ENCODE measurements at regions not wholly inside any gene's neighbourhood (a gene's known extent, or its start where the extent isn't known, plus 50 kb on each side); places are given as distances from the start of the nearest gene placed in this dataset.

DNA sequence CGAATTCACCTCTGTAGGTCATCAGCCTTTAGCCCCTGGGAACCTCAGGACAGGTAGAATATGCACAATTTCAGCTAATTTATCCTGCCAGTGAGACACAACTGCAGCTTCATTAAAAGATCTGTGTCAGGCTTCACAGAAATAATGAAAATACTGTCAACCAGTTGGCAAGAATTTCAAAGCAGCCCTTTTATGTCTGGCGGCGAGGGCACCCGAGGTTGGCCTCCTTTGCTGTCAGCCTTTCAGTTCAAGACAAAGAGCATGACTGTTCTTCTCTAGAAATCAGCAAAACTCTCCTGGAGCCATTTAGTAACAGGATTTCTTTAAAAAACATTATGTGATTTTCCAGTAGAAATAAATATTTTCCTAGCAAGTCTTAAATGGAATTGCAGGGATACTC, 75.9 kb downstream of the BBS10 start:
- Histone ChIP-seq H3K9ac (ENCODE audit: low read length) (no peak overlapping the region), H3K4me1 (ENCODE audit: control insufficient read depth, insufficient read depth, low read length) (peaks cover 39% of the 10 kb centered on the region), H3K4me3 (ENCODE audit: low read length) (no peak overlapping the region), H3K27me3 (replicated peaks; ENCODE audit: control insufficient read depth, insufficient read depth, low read length) (no peaks in the 10 kb centered on the region), H3K36me3 (ENCODE audit: control insufficient read depth, insufficient read depth, low read length, severe bottlenecking) (no peaks in the 10 kb centered on the region), H3K9me3 (ENCODE audit: control insufficient read depth, low read length) (no peaks in the 10 kb centered on the region)
- DNase-seq (ENCODE audit: low read depth), result no peak

DNA sequence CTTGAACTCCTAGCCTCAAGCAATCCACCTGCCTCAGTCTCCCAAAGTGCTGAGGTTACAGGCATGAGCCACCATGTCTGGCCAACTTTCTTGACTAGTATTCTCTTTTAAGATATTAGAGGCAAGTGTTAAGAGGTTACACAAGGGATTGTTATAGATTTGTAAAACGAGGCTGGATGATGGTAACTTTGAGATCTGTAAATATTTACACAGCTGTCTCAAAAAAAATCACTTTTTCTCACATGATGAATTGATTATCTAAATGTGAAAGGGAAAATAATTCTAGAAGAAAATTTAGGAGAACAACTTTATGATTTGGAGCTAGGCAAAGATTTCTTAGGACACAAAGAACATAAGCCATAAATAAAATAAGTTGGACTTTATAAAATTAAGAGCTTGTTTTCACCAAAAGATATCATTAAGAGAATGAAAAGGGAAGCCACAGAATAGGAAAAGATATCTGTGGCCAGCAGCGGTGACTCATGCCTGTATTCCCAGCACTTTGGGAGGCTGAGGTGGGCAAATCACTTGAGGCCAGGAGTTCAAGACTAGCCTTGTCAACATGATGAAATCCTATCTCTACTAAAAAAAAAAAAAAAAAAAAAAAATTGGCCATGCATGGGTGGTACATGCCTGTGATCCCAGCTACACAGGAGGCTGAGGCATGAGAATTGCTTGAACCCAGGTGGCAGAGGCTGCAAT, 77.4 kb downstream of the BBS10 start:
- Histone ChIP-seq H3K36me3 (ENCODE audit: control insufficient read depth, insufficient read depth, low read length, severe bottlenecking) (no peaks in the 10 kb centered on the region), H3K9me3 (ENCODE audit: control insufficient read depth, low read length) (no peaks in the 10 kb centered on the region), H3K4me1 (ENCODE audit: control insufficient read depth, insufficient read depth, low read length) (peaks cover 39% of the 10 kb centered on the region), H3K4me3 (ENCODE audit: low read length) (no peak overlapping the region), H3K9ac (ENCODE audit: low read length) (no peak overlapping the region), H3K27me3 (replicated peaks; ENCODE audit: control insufficient read depth, insufficient read depth, low read length) (no peaks in the 10 kb centered on the region)
- no peak for DNase-seq (ENCODE audit: low read depth)

DNA sequence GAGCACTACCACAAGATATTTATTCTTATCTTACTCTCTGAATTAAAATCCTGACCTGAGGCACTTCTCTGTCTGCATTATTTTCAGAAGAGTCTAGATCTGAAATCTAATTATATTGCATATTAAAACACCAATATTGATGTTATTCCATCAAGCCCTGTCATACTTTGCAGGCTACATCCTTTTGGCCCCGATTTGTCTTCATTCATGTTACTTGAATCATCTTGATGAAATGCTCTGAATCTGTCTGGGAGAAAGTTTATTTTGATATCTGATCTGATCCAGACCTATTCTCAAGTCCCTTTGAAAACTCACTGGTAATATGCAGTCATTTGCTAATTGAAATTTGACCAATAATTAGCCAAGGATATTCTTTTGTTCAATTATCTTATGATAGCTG, 79.9 kb downstream of the BBS10 start:
- no peaks in the 10 kb centered on the region for H3K36me3 ChIP-seq (ENCODE audit: control insufficient read depth, insufficient read depth, low read length, severe bottlenecking)
- no peaks in the 10 kb centered on the region for H3K27me3 ChIP-seq (replicated peaks; ENCODE audit: control insufficient read depth, insufficient read depth, low read length)
- H3K4me1 ChIP-seq (ENCODE audit: control insufficient read depth, insufficient read depth, low read length), result peaks cover 44% of the 10 kb centered on the region
- no peak overlapping the region for H3K4me3 ChIP-seq (ENCODE audit: low read length)
- no peaks in the 10 kb centered on the region for H3K9me3 ChIP-seq (ENCODE audit: control insufficient read depth, low read length)
- H3K9ac ChIP-seq (ENCODE audit: low read length), result no peak overlapping the region
- DNase-seq (ENCODE audit: low read depth), result peak; percentile 54

DNA sequence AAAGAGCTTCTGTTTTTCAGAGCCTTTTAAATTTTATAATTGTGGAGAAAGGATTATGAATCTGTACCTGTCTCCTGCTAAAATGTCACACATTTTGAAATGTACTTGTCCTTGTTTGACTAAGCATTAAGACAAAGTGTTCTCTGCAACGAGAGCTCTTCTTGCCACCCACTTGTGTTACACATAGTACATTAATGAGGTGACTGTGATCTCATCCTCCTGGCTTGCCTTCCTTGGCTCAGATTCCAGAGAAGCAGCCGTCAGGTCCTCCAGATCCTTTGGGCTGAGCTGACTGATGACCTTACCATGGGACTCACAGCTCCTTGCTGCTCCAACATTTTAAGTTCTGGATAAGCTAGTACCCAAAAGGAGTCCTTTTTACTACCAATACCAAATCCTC, 81.4 kb downstream of the BBS10 start:
- no peaks in the 10 kb centered on the region for H3K36me3 ChIP-seq (ENCODE audit: control insufficient read depth, insufficient read depth, low read length, severe bottlenecking)
- peaks cover 4% of the 10 kb centered on the region for H3K9me3 ChIP-seq (ENCODE audit: control insufficient read depth, low read length)
- peak overlapping the region; percentile 62 for H3K9ac ChIP-seq (ENCODE audit: low read length)
- DNase-seq (ENCODE audit: low read depth), result peak; percentile 73
- peaks cover 44% of the 10 kb centered on the region for H3K4me1 ChIP-seq (ENCODE audit: control insufficient read depth, insufficient read depth, low read length)
- no peaks in the 10 kb centered on the region for H3K27me3 ChIP-seq (replicated peaks; ENCODE audit: control insufficient read depth, insufficient read depth, low read length)
- peak overlapping the region; percentile 18 for H3K4me3 ChIP-seq (ENCODE audit: low read length)

DNA sequence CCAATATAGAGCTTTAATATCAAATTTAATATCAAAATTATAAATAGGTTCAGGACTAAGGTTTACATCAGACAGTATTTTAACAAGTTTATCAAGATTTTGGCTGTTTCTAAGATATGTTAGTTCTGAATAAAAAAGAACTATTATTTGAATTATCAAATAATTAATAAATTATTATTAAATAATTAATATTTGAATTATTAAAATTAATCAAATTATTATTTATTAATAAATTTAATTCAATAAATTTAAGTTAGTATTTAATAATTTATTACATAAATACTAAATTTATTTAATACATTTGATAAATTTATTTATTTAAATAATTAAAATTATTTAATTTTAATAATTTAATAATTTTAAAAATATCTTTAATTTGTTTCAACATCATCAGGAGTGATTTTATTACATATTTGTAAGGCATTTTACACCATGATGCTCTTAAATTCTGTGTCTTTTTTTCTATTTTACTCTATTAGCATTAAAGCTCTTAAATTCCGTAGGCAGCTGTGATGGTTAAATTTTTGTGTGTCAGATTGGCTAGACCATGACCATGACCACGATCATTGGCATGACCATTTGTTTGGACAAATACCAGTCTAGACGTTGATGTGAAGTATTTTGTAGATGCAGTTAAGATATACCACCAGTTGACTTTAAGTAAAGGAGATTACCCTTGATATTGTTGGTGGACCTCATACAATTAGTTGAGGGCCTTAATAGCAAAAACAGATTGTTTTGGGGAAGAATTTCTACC, 82.6 kb downstream of the BBS10 start:
- Histone ChIP-seq H3K36me3 (ENCODE audit: control insufficient read depth, insufficient read depth, low read length, severe bottlenecking) (no peaks in the 10 kb centered on the region), H3K9ac (ENCODE audit: low read length) (peak overlapping the region; percentile 62), H3K4me3 (ENCODE audit: low read length) (no peak overlapping the region), H3K4me1 (ENCODE audit: control insufficient read depth, insufficient read depth, low read length) (peaks cover 51% of the 10 kb centered on the region), H3K9me3 (ENCODE audit: control insufficient read depth, low read length) (peaks cover 7% of the 10 kb centered on the region), H3K27me3 (replicated peaks; ENCODE audit: control insufficient read depth, insufficient read depth, low read length) (no peaks in the 10 kb centered on the region)
- DNase-seq (ENCODE audit: low read depth), result no peak

DNA sequence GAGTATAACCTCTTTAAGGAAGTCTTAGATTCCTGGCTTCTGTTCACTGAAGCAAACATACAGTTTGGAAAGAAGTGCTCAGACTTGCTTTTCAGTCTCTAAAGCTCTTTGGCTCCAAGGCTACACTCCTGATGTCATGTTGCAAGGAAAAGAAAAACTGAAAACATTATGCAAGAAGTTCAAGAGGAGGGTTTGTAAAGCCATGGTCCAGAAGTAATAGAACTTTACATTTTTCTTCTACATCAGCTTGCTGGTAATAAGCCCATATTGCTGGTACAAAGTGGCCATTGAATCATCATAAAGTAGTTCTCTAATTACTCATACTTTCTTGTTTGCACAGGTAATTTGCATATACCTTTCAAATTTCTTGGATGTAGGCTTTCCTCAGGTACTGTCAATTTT, 83.6 kb downstream of the BBS10 start:
- no peak overlapping the region for H3K9ac ChIP-seq (ENCODE audit: low read length)
- H3K9me3 ChIP-seq (ENCODE audit: control insufficient read depth, low read length), result peaks cover 7% of the 10 kb centered on the region
- no peaks in the 10 kb centered on the region for H3K27me3 ChIP-seq (replicated peaks; ENCODE audit: control insufficient read depth, insufficient read depth, low read length)
- no peak overlapping the region for H3K4me3 ChIP-seq (ENCODE audit: low read length)
- H3K36me3 ChIP-seq (ENCODE audit: control insufficient read depth, insufficient read depth, low read length, severe bottlenecking), result no peaks in the 10 kb centered on the region
- DNase-seq (ENCODE audit: low read depth), result peak; percentile 64
- peaks cover 61% of the 10 kb centered on the region for H3K4me1 ChIP-seq (ENCODE audit: control insufficient read depth, insufficient read depth, low read length)

DNA sequence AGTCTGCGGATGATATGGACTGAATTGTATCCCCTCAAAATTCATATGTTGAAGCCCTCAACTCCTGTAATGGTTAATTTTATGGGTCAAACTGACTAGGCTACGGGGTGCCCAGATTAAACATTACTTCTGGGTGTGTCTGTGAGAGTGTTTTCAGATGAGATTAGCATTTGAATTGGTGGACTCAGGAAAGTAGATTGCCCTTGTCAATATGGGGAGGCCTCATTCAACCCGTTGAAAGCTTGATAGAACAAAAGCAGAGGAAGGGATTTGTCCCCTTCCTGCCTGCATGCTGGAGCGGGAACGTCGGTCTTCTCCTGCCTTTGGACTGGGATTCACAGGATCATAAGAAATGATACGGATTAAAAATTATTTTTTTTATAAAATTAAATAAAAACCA, 84.5 kb downstream of the BBS10 start:
- no peak for DNase-seq (ENCODE audit: low read depth)

DNA sequence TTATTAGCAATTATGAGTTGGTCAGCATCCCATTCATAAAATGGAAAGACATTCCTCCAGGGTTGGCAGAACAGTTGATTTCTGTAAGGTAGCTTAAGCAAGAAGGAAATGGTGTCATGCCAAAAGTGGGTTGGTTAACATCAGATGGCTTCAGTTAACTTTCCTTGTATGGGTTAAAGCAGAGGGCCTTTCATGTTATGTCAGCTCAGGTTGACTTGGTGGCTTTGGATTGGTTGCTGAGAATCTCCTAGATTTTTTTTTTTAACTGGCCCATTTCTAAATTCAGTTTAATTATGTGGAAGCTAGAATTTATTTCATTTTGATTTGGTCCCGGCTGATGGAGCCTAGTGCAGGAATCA, 87.8 kb downstream of the BBS10 start:
- H3K36me3 ChIP-seq (ENCODE audit: control insufficient read depth, insufficient read depth, low read length, severe bottlenecking), result no peaks in the 10 kb centered on the region
- H3K4me3 ChIP-seq (ENCODE audit: low read length), result peak overlapping the region; percentile 73
- H3K9me3 ChIP-seq (ENCODE audit: control insufficient read depth, low read length), result peaks cover 7% of the 10 kb centered on the region
- H3K9ac ChIP-seq (ENCODE audit: low read length), result peak overlapping the region; percentile 80
- DNase-seq (ENCODE audit: low read depth), result peak; percentile 58
- peaks cover 58% of the 10 kb centered on the region for H3K4me1 ChIP-seq (ENCODE audit: control insufficient read depth, insufficient read depth, low read length)
- no peaks in the 10 kb centered on the region for H3K27me3 ChIP-seq (replicated peaks; ENCODE audit: control insufficient read depth, insufficient read depth, low read length)

More for the DNA sequence above, 84.5 kb downstream of the BBS10 start:
- Histone ChIP-seq H3K9ac (ENCODE audit: low read length) (no peak overlapping the region), H3K4me3 (ENCODE audit: low read length) (no peak overlapping the region), H3K27me3 (replicated peaks; ENCODE audit: control insufficient read depth, insufficient read depth, low read length) (no peaks in the 10 kb centered on the region), H3K9me3 (ENCODE audit: control insufficient read depth, low read length) (peaks cover 7% of the 10 kb centered on the region), H3K36me3 (ENCODE audit: control insufficient read depth, insufficient read depth, low read length, severe bottlenecking) (no peaks in the 10 kb centered on the region), H3K4me1 (ENCODE audit: control insufficient read depth, insufficient read depth, low read length) (peaks cover 69% of the 10 kb centered on the region)

DNA sequence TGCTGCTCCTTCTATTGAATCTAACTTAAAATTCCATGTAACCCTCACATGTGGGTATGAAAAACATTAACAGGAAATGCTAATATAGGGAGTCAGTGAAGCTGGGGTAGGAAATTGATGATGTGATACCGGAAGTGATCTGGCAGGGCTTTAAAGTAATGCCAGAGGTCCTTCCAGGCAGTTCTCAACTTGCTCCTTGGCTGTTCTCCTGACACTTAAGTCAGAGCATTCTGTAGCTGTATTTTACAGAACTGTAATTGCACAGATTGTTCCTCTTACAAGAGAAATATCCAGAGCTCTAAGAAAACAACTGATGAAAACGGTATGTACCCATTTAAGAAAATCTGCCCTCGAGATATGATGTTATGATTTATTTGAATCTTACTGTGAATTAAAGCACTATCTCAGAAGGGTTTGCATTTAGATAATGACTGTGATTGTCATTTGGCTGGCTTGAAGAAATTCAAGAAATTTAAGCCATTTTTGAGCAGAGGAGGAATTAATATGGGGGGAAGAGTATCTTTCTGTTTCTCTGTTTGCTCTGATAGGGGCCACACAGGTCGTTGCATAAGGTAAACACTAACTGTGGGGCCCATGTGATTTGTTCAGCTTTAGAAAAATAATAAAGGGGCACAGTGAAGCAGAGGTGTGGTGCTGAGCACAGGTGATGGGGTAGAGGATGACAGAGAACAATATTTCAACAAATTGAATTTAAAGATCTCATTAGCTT, 88.4 kb downstream of the BBS10 start:
- peak overlapping the region; percentile 73 for H3K4me3 ChIP-seq (ENCODE audit: low read length)
- H3K36me3 ChIP-seq (ENCODE audit: control insufficient read depth, insufficient read depth, low read length, severe bottlenecking), result no peaks in the 10 kb centered on the region
- H3K9me3 ChIP-seq (ENCODE audit: control insufficient read depth, low read length), result peaks cover 7% of the 10 kb centered on the region
- DNase-seq (ENCODE audit: low read depth), result peak; percentile 81
- H3K4me1 ChIP-seq (ENCODE audit: control insufficient read depth, insufficient read depth, low read length), result peaks cover 56% of the 10 kb centered on the region
- no peaks in the 10 kb centered on the region for H3K27me3 ChIP-seq (replicated peaks; ENCODE audit: control insufficient read depth, insufficient read depth, low read length)
- H3K9ac ChIP-seq (ENCODE audit: low read length), result peak overlapping the region; percentile 80

DNA sequence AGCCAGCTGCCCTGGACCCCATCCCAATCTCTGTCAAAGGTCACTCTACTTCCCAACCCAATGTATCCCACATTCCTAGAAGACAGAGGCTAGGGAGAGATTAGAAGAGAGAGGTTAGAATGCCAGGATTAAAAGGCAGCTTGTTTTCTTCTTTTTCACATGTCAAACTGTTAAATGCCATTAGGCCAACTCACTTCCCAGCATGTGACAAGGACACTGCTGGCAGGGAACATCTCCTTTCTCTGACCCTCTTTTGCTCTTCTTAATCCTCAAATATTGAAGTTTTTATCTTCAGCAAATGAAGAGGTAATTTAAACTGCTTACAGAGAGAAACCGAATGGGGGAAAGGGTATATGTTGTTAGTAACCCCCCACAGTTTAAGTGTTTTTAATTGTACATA, 89.1 kb downstream of the BBS10 start:
- no peaks in the 10 kb centered on the region for H3K27me3 ChIP-seq (replicated peaks; ENCODE audit: control insufficient read depth, insufficient read depth, low read length)
- peaks cover 49% of the 10 kb centered on the region for H3K4me1 ChIP-seq (ENCODE audit: control insufficient read depth, insufficient read depth, low read length)
- H3K9ac ChIP-seq (ENCODE audit: low read length), result peak overlapping the region; percentile 80
- peak overlapping the region; percentile 23 for H3K4me3 ChIP-seq (ENCODE audit: low read length)
- DNase-seq (ENCODE audit: low read depth), result peak; percentile 41
- peaks cover 7% of the 10 kb centered on the region for H3K9me3 ChIP-seq (ENCODE audit: control insufficient read depth, low read length)
- H3K36me3 ChIP-seq (ENCODE audit: control insufficient read depth, insufficient read depth, low read length, severe bottlenecking), result no peaks in the 10 kb centered on the region

DNA sequence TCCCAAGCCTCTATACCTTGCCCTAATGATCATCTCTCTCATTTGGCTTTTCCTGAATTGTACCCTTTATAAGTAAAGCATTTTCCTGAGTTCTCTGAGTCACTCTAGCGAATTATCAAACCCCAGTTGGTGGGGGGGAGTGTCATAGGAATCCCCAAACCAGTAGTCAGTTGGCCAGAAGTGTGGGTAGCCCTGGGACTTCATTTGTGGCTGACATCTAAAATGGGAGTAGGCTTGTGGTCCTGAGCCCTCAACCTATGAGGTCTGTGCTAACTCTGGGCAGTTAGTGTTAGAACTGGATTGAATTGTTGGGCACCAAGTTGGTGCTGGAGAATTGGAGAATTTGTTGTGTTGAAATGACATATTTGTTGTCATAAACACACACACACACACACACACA, 91.3 kb downstream of the BBS10 start:
- H3K27me3 ChIP-seq (replicated peaks; ENCODE audit: control insufficient read depth, insufficient read depth, low read length), result no peaks in the 10 kb centered on the region

More for the DNA sequence above, 91.3 kb downstream of the BBS10 start:
- H3K9me3 ChIP-seq (ENCODE audit: control insufficient read depth, low read length), result peaks cover 5% of the 10 kb centered on the region
- H3K4me3 ChIP-seq (ENCODE audit: low read length), result no peak overlapping the region
- H3K4me1 ChIP-seq (ENCODE audit: control insufficient read depth, insufficient read depth, low read length), result peaks cover 47% of the 10 kb centered on the region
- no peak overlapping the region for H3K9ac ChIP-seq (ENCODE audit: low read length)
- no peak for DNase-seq (ENCODE audit: low read depth)
- no peaks in the 10 kb centered on the region for H3K36me3 ChIP-seq (ENCODE audit: control insufficient read depth, insufficient read depth, low read length, severe bottlenecking)

Measured in adipocyte (in vitro differentiated cells).